H9 (cell line): ENCODE measurements at regions not wholly inside any gene's neighbourhood (a gene's known extent, or its start where the extent isn't known, plus 50 kb on each side); places are given as distances from the start of the nearest gene placed in this dataset.

ENCODE experiments used
- DNase-seq: peaks from one replicate; pipeline ENCODE4 v3.0.0-alpha.2; 2017
- H2AFZ ChIP-seq: one replicate; pipeline ENCODE4 v1.6.1; 2013; ENCODE audit warnings: mild to moderate bottlenecking, low read length, control low read depth, moderate library complexity
- H2AK5ac ChIP-seq: 2 replicates; pipeline ENCODE4 v1.6.1; 2013; ENCODE audit warnings: low read length, control low read depth, mixed read lengths; ENCODE audit not compliant: insufficient read length
- H2BK120ac ChIP-seq: one replicate; pipeline ENCODE4 v1.6.1; 2013; ENCODE audit warnings: low read depth, mild to moderate bottlenecking, low read length, control low read depth, inconsistent platforms; ENCODE audit not compliant: poor library complexity, severe bottlenecking
- H2BK12ac ChIP-seq: 2 replicates; pipeline ENCODE4 v1.6.1; 2013; ENCODE audit warnings: low read length, control low read depth, mixed read lengths, low read depth; ENCODE audit not compliant: insufficient read length
- H2BK15ac ChIP-seq: 2 replicates; pipeline ENCODE4 v1.6.1; 2013; ENCODE audit warnings: low read depth, low read length, control low read depth
- H2BK20ac ChIP-seq: one replicate; pipeline ENCODE4 v1.6.1; 2013; ENCODE audit warnings: low read depth, mild to moderate bottlenecking, low read length, control low read depth, inconsistent platforms; ENCODE audit not compliant: poor library complexity, severe bottlenecking
- H2BK5ac ChIP-seq: 2 replicates; pipeline ENCODE4 v1.6.1; 2013; ENCODE audit warnings: low read length, control low read depth, mixed read lengths; ENCODE audit not compliant: insufficient read length
- H3K14ac ChIP-seq: 2 replicates; pipeline ENCODE4 v1.6.1; 2013; ENCODE audit warnings: low read length, control low read depth; ENCODE audit not compliant: insufficient read depth
- H3K18ac ChIP-seq: 2 replicates; pipeline ENCODE4 v1.6.1; 2013; ENCODE audit warnings: low read depth, mild to moderate bottlenecking, mixed read lengths, low read length, control low read depth; ENCODE audit not compliant: insufficient read length
- H3K23ac ChIP-seq: 2 replicates; pipeline ENCODE4 v1.6.1; 2013; ENCODE audit warnings: low read length, control low read depth, mixed read lengths, low read depth; ENCODE audit not compliant: insufficient read length
- H3K23me2 ChIP-seq: 2 replicates; pipeline ENCODE4 v1.6.1; 2013; ENCODE audit warnings: low read depth, mild to moderate bottlenecking, mixed read lengths, low read length, control low read depth; ENCODE audit not compliant: insufficient read length, poor library complexity, severe bottlenecking
- H3K27ac ChIP-seq: 2 replicates; pipeline ENCODE4 v1.5.1; 2013; ENCODE audit warnings: low read length, control low read depth, mixed read lengths, low read depth; ENCODE audit not compliant: insufficient read length
- H3K27me3 ChIP-seq: 2 replicates; pipeline ENCODE4 v1.6.1; 2013; ENCODE audit warnings: low read length, control low read depth, inconsistent platforms; ENCODE audit not compliant: insufficient read depth
- H3K4ac ChIP-seq: 2 replicates; pipeline ENCODE4 v1.6.1; 2013; ENCODE audit warnings: low read depth, mild to moderate bottlenecking, control low read depth, inconsistent platforms, low read length, moderate library complexity
- H3K4me1 ChIP-seq: 2 replicates; pipeline ENCODE4 v1.6.1; 2013; ENCODE audit warnings: low read length, control low read depth, inconsistent platforms; ENCODE audit not compliant: insufficient read depth
- H3K4me2 ChIP-seq: 2 replicates; pipeline ENCODE4 v1.6.1; 2013; ENCODE audit warnings: low read length, control low read depth, mixed read lengths; ENCODE audit not compliant: insufficient read length, insufficient read depth
- H3K56ac ChIP-seq: 2 replicates; pipeline ENCODE4 v1.6.1; 2013; ENCODE audit warnings: low read depth, mild to moderate bottlenecking, mixed read lengths, low read length, control low read depth; ENCODE audit not compliant: insufficient read length
- H3K79me1 ChIP-seq: 2 replicates; pipeline ENCODE4 v1.6.1; 2013; ENCODE audit warnings: low read depth, mild to moderate bottlenecking, moderate library complexity, low read length, control low read depth, inconsistent platforms; ENCODE audit not compliant: insufficient read depth, poor library complexity, severe bottlenecking
- H3K79me2 ChIP-seq: 2 replicates; pipeline ENCODE4 v1.6.1; 2013; ENCODE audit warnings: low read length, control low read depth, inconsistent platforms; ENCODE audit not compliant: insufficient read depth
- H3K9ac ChIP-seq: 2 replicates; pipeline ENCODE4 v1.6.1; 2013; ENCODE audit warnings: low read length, control low read depth, mixed read lengths; ENCODE audit not compliant: insufficient read length; ENCODE audit errors: extremely low read depth
- H3K9me3 ChIP-seq: one replicate; pipeline ENCODE4 v1.6.1; 2013; ENCODE audit warnings: low read depth, low read length, inconsistent platforms; ENCODE audit not compliant: control insufficient read depth
- H3T11ph ChIP-seq: one replicate; pipeline ENCODE4 v1.6.1; 2013; ENCODE audit warnings: mild to moderate bottlenecking, low read length, control low read depth, inconsistent platforms
- H4K20me1 ChIP-seq: one replicate; pipeline ENCODE4 v1.6.1; 2013; ENCODE audit not compliant: control insufficient read depth, insufficient read length, insufficient read depth
- H4K5ac ChIP-seq: 2 replicates; pipeline ENCODE4 v1.6.1; 2013; ENCODE audit warnings: low read depth, mild to moderate bottlenecking, mixed read lengths, low read length, control low read depth; ENCODE audit not compliant: insufficient read length
- H4K8ac ChIP-seq: replicated peaks from 2 replicates; pipeline ENCODE4 v1.6.1; 2013; ENCODE audit warnings: low read length, control low read depth, mixed read lengths, low read depth; ENCODE audit not compliant: insufficient read length
- H4K91ac ChIP-seq: 2 replicates; pipeline ENCODE4 v1.6.1; 2013; ENCODE audit warnings: low read depth, mild to moderate bottlenecking, moderate library complexity, mixed read lengths, low read length, control low read depth; ENCODE audit not compliant: insufficient read length
- H3K27ac Mint-ChIP-seq, 3 experiments: 2 replicates in 2 of 3; 3 replicates in 1 of 3; pipeline ENCODE4 v1.8.0; 2020 to 2021; ENCODE audit warnings: mixed read lengths in 3 of 3, mild to moderate bottlenecking in 1 of 3, moderate library complexity in 1 of 3
- H3K27me3 Mint-ChIP-seq: 2 replicates; pipeline ENCODE4 v1.8.0; 2021; ENCODE audit warnings: low read depth, mild to moderate bottlenecking, moderate library complexity, mixed read lengths
- H3K36me3 Mint-ChIP-seq, 3 experiments: 2 replicates in 2 of 3; 3 replicates in 1 of 3; pipeline ENCODE4 v1.8.0; 2020 to 2021; ENCODE audit warnings: low read depth in 3 of 3, mixed read lengths in 3 of 3; ENCODE audit not compliant: insufficient read depth in 1 of 3
- H3K4me1 Mint-ChIP-seq, 2 experiments: 2 replicates each; pipeline ENCODE4 v1.8.0; 2020; ENCODE audit warnings: mixed read lengths in 2 of 2
- H3K4me3 Mint-ChIP-seq, 2 experiments: 2 replicates in 1 of 2; 3 replicates in 1 of 2; pipeline ENCODE4 v1.8.0; 2020 to 2021; ENCODE audit warnings: mild to moderate bottlenecking in 2 of 2, mixed read lengths in 2 of 2, moderate library complexity in 1 of 2
- H3K9me3 Mint-ChIP-seq, 2 experiments: 2 replicates in 1 of 2; 3 replicates in 1 of 2; pipeline ENCODE4 v1.8.0; 2020; ENCODE audit warnings: mild to moderate bottlenecking in 2 of 2, mixed read lengths in 2 of 2, moderate library complexity in 1 of 2
- CTCF ChIP-seq: fragments of 200-600 bp; sonication (generic); conservative IDR thresholded peaks from 3 replicates; pipeline ENCODE4 v1.8.0; 2021; ENCODE audit warnings: antibody characterized with exemption, mild to moderate bottlenecking
- WGBS: extraction: QIAGEN DNeasy Blood & Tissue Kit; methylation state at CpG from one replicate; pipeline ENCODE4 v1.1.7; 2013; ENCODE audit warnings: missing lambda C conversion rate, low lambda C conversion rate, mixed read lengths; ENCODE audit not compliant: insufficient read length; ENCODE audit errors: extremely low coverage; 5-methylcytosine and 5-hydroxymethylcytosine counted together

GRCh38 chr7:52959878-52960660 lies 75.4 kb upstream of the POM121L12 start:
- no peak overlapping the region for H3K27ac ChIP-seq
- H2AFZ ChIP-seq: no peak overlapping the region
- no peak overlapping the region for H3K14ac ChIP-seq
- H3K27me3 Mint-ChIP-seq: no peaks in the 10 kb centered on the region
- no peak overlapping the region for H4K5ac ChIP-seq
- no peak overlapping the region for H3T11ph ChIP-seq
- H3K79me1 ChIP-seq: no peaks in the 10 kb centered on the region
- no peak overlapping the region for H3K56ac ChIP-seq
- H3K9me3 Mint-ChIP-seq: peaks cover 0 to 5% of the 10 kb centered on the region in 2 experiments; a peak in 3 of 5 replicates
- WGBS: no CpG with 5 or more reads among the region's 4 CpGs
- H3K23ac ChIP-seq: no peak overlapping the region
- H3K9ac ChIP-seq: no peak overlapping the region
- no peak overlapping the region for H2BK15ac ChIP-seq
- no peaks in the 10 kb centered on the region for H4K20me1 ChIP-seq
- H3K4me2 ChIP-seq: no peak overlapping the region
- no peak overlapping the region for H4K91ac ChIP-seq
- no peak overlapping the region for H2BK5ac ChIP-seq
- H3K18ac ChIP-seq: no peak overlapping the region
- no peak overlapping the region for H3K4me3 Mint-ChIP-seq
- DNase-seq: no peak
- no peak overlapping the region for H2AK5ac ChIP-seq
- no peak overlapping the region for H2BK12ac ChIP-seq
- H3K27me3 ChIP-seq: no peaks in the 10 kb centered on the region
- no peak overlapping the region for H3K4ac ChIP-seq
- no peak overlapping the region for H2BK20ac ChIP-seq
- peaks cover 28 to 31% of the 10 kb centered on the region in 2 experiments for H3K4me1 Mint-ChIP-seq
- no peak overlapping the region for H4K8ac ChIP-seq
- H3K27ac Mint-ChIP-seq: no peak overlapping the region
- no peaks in the 10 kb centered on the region; a peak in 4 of 7 replicates for H3K36me3 Mint-ChIP-seq
- no peak for TF ChIP-seq CTCF
- no peaks in the 10 kb centered on the region for H3K79me2 ChIP-seq
- no peaks in the 10 kb centered on the region for H3K9me3 ChIP-seq
- H2BK120ac ChIP-seq: no peak overlapping the region
- no peaks in the 10 kb centered on the region; the same call in 1 of the 2 replicates for H3K4me1 ChIP-seq
- H3K23me2 ChIP-seq: no peaks in the 10 kb centered on the region
